AG09309 (cell line): ENCODE measurements at regions not wholly inside any gene's neighbourhood (a gene's known extent, or its start where the extent isn't known, plus 50 kb on each side); places are given as distances from the start of the nearest gene placed in this dataset.

Experiments used
- DNase-seq: peaks from one replicate; pipeline ENCODE4 v3.0.0-alpha.2; 2010; ENCODE audit warnings: low read depth
- H3K4me3 ChIP-seq: 2 replicates; pipeline ENCODE4 v1.5.1; 2011; ENCODE audit warnings: mild to moderate bottlenecking, low read depth, low read length, moderate library complexity; ENCODE audit not compliant: control insufficient read depth
- CTCF ChIP-seq: IDR thresholded peaks from 2 replicates; pipeline ENCODE4 v1.5.1; 2011; ENCODE audit warnings: mild to moderate bottlenecking, low read depth, low read length, inconsistent platforms; ENCODE audit not compliant: insufficient read depth, control insufficient read depth; ENCODE audit errors: missing control alignments

- DNase-seq = no peak
- no peak overlapping the region for H3K4me3 ChIP-seq
- no peak for TF ChIP-seq CTCF
Measured at GRCh38 chr20:5374171-5374570, 57.4 kb upstream of the PROKR2 start.

GRCh38 chr20:5372371-5372770, 55.6 kb upstream of the PROKR2 start:
- no peak for DNase-seq
- TF ChIP-seq CTCF = no peak
- no peak overlapping the region for H3K4me3 ChIP-seq

- DNase-seq = no peak
- H3K4me3 ChIP-seq = no peak overlapping the region
- TF ChIP-seq CTCF = no peak
Measured at GRCh38 chr20:5369629-5370028, 52.9 kb upstream of the PROKR2 start.
